Fibroblast of the aortic adventitia (primary cell): ENCODE measurements at regions not wholly inside any gene's neighbourhood (a gene's known extent, or its start where the extent isn't known, plus 50 kb on each side); places are given as distances from the start of the nearest gene placed in this dataset.

Experiments
- DNase-seq: peaks from one replicate; pipeline ENCODE4 v3.0.0-alpha.2; 2010; ENCODE audit warnings: low read depth
- H3K4me3 ChIP-seq: 2 replicates; pipeline ENCODE4 v1.5.1; 2011; ENCODE audit warnings: low read depth, mild to moderate bottlenecking, control low read depth, low read length, moderate library complexity
- CTCF ChIP-seq: IDR thresholded peaks from 2 replicates; pipeline ENCODE4 v1.5.1; 2011; ENCODE audit warnings: mild to moderate bottlenecking, low read length, control low read depth, inconsistent platforms; ENCODE audit not compliant: insufficient read depth

GRCh38 chr10:9023206-9023605 is 968.7 kb downstream of the GATA3 start:
- H3K4me3 ChIP-seq: no peak overlapping the region
- DNase-seq: no peak
- no peak for TF ChIP-seq CTCF

- no peak for DNase-seq
- H3K4me3 ChIP-seq: no peak overlapping the region
- TF ChIP-seq CTCF: no peak
Observed at GRCh38 chr10:9024210-9024609, 969.7 kb downstream of the GATA3 start.

- DNase-seq: no peak
- no peak for TF ChIP-seq CTCF
- no peak overlapping the region for H3K4me3 ChIP-seq
Observed at GRCh38 chr10:9028231-9028630, 973.7 kb downstream of the GATA3 start.

GRCh38 chr10:9035355-9035754 is 980.9 kb downstream of the GATA3 start:
- H3K4me3 ChIP-seq: no peak overlapping the region
- TF ChIP-seq CTCF: no peak
- DNase-seq: no peak

- TF ChIP-seq CTCF: no peak
- no peak for DNase-seq
- H3K4me3 ChIP-seq: no peak overlapping the region
Observed at GRCh38 chr10:9036711-9037204, 982.3 kb downstream of the GATA3 start.

- no peak for DNase-seq
- TF ChIP-seq CTCF: no peak
- H3K4me3 ChIP-seq: no peak overlapping the region
Observed at GRCh38 chr10:9038146-9038714, 983.7 kb downstream of the GATA3 start.

GRCh38 chr10:9043466-9043865 is 989.0 kb downstream of the GATA3 start:
- no peak for DNase-seq
- no peak overlapping the region for H3K4me3 ChIP-seq
- no peak for TF ChIP-seq CTCF
